GM12891 (cell line): ENCODE measurements at regions not wholly inside any gene's neighbourhood (a gene's known extent, or its start where the extent isn't known, plus 50 kb on each side); places are given as distances from the start of the nearest gene placed in this dataset.
"Not testable (repeated sequence)": the region's sequence is repeated elsewhere in the genome, so short reads cannot be mapped to it uniquely, and the experiment has no call there.

ENCODE experiments used
- DNase-seq: peaks from one replicate; pipeline ENCODE4 v3.0.0; 2011; ENCODE audit warnings: low spot score; ENCODE audit not compliant: insufficient read length
- FAIRE-seq: peaks from 2 replicates; lab custom pipeline; 2011; peaks lifted over from hg19 to GRCh38; lab: Jason Lieb, UNC
- PAX5 ChIP-seq: IDR thresholded peaks from 2 replicates; pipeline ENCODE4 v1.6.1; 2011; ENCODE audit warnings: low read length, moderate library complexity, mild to moderate bottlenecking; ENCODE audit not compliant: insufficient read depth, severe bottlenecking
- POLR2A ChIP-seq: IDR thresholded peaks from 2 replicates; pipeline ENCODE4 v1.6.1; 2011; ENCODE audit warnings: low read depth, low read length, control low read depth
- POLR2AphosphoS5 ChIP-seq: IDR thresholded peaks from 2 replicates; pipeline ENCODE4 v1.6.1; 2011; ENCODE audit warnings: low read depth, low read length, control low read depth
- POU2F2 ChIP-seq: IDR thresholded peaks from 2 replicates; pipeline ENCODE4 v1.6.1; 2011; ENCODE audit warnings: low read depth, mild to moderate bottlenecking, control low read depth, low read length, moderate library complexity
- SPI1 ChIP-seq: IDR thresholded peaks from 2 replicates; pipeline ENCODE4 v1.6.1; 2011; ENCODE audit warnings: low read depth, low read length, control low read depth
- TAF1 ChIP-seq: IDR thresholded peaks from 2 replicates; pipeline ENCODE4 v1.6.1; 2011; ENCODE audit warnings: low read depth, low read length, control low read depth

GRCh38 chr5:96189028-96189826 lies 227.6 kb upstream of the ELL2 start:
- FAIRE-seq = no peak
- DNase-seq = no peak
- TF ChIP-seq POLR2A = no peak
- no peak for TF ChIP-seq POLR2AphosphoS5
- TF ChIP-seq TAF1 = no peak
- TF ChIP-seq SPI1 = no peak
- no peak for TF ChIP-seq POU2F2
- no peak for TF ChIP-seq PAX5

DNA sequence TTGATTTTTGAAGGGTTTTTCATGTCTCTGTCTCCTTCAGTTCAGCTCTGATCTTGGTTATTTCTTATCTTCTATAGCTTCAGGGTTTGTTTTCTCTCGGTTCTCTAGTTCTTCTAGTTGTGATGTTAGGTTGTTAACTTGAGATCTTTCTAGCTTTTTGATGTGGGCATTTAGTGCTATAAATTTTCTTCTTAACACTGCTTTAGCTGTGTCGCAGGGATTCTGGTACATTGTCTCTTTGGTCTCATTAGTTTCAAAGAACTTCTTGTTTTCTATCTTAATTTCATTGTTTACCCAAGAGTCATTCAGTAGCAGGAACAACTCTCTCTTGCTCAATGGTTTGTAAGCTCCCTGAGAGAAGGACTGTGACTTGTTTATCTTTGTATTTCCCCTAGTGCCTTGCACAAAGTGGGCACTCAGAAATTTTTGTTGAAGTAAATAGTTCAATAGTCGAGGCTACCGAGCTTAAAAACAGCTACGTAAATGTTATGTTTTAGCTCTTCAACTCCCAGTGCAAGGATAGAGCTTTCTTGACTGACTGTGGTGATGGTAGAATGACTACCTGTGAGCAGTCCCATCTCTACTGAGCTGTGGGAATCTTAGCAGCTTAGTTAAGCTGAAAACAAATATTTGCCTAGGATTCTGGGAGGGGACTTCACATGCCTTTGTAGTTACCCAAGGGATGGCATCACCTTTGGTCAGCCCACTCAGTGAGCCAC lies 225.8 kb upstream of the ELL2 start:
- FAIRE-seq (no peak), DNase-seq (no peak)

DNA sequence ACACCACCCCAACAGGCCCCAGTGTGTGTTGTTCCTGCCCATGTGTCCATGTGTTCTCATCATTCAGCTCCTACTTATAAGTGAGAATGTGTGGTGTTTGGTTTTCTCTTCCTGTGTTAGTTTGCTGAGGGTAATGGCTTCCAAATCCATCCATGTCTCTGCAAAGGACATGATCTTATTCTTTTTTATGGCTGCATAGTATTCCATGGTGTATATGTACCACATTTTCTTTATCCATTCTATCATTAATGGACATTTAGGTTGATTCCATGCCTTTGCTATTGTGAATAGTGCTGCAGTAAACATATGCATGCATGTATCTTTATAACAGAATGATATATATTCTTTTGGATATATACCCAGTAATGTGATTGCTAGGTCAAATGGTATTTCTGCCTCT lies 222.9 kb upstream of the ELL2 start:
- not testable (repeated sequence) for FAIRE-seq, DNase-seq

More for the DNA sequence above, 225.8 kb upstream of the ELL2 start:
- TF ChIP-seq POU2F2 (no peak), SPI1 (no peak), TAF1 (no peak), PAX5 (no peak), POLR2AphosphoS5 (no peak), POLR2A (no peak)

GRCh38 chr5:96180684-96181435 lies 219.2 kb upstream of the ELL2 start:
- TF ChIP-seq POU2F2 (no peak), PAX5 (no peak), POLR2A (no peak), POLR2AphosphoS5 (no peak), SPI1 (no peak), TAF1 (no peak)
- DNase-seq (no peak), FAIRE-seq (peak; percentile 16)

DNA sequence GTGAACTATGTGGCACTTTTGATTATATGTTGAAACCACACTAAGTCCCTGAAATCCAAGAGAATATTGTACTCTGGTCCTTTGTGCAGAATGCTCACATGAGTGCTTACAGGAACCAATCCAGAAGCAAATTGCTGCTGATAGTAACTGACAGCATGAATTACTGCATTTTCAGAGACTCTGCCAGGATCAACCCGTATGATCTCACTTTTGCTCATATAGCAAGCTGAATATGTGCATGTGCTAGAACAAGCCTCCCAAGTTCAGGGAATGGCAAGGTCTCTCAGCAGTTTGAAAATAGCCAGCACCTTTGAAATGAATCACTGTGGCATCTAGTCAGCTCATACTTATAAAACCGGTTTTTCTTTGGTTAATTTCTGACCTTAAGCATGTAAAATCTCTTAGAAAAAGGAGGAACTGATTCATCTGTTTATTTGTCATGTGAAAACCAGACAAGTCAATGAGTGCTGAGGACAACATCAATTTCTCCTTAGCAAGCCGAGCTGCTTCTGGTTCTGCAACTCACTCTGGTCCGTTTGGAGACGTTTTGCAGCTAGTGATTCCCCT lies 215.7 kb upstream of the ELL2 start:
- no peak for DNase-seq
- TF ChIP-seq POLR2A (no peak), SPI1 (peak; percentile 90)
- FAIRE-seq = peak; percentile 28

- FAIRE-seq (no peak), DNase-seq (no peak)
- TF ChIP-seq POLR2AphosphoS5 (no peak), PAX5 (no peak), SPI1 (no peak), POU2F2 (no peak), TAF1 (no peak), POLR2A (no peak)
Observed at GRCh38 chr5:96176022-96176421, 214.4 kb upstream of the ELL2 start.

- FAIRE-seq = no peak
- DNase-seq = peak; percentile 7
- TF ChIP-seq POLR2A (no peak), PAX5 (no peak), POU2F2 (no peak)
Observed at GRCh38 chr5:96175090-96175489, 213.4 kb upstream of the ELL2 start.

DNA sequence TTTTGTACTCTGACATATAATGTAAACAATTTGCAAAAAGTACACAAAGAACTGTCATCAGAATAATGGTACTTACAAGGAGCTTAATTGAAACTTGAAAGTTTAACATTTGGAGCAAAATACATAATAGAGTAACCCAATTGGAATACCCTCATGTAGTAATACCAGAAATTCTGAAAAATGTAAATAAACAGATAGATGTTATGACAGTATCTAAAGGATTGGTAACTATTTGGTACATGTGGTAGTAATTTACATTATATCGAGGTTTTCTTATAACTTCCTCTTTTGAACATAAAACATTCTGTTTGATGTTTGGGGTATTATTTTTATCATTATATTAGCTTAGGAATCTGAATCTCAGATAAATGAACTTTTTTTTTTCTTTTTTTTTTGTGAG lies 211.7 kb upstream of the ELL2 start:
- DNase-seq (no peak), FAIRE-seq (no peak)
- no peak for TF ChIP-seq SPI1
- no peak for TF ChIP-seq TAF1
- TF ChIP-seq POU2F2 = no peak
- TF ChIP-seq POLR2AphosphoS5 = no peak
- no peak for TF ChIP-seq PAX5
- TF ChIP-seq POLR2A = no peak

DNA sequence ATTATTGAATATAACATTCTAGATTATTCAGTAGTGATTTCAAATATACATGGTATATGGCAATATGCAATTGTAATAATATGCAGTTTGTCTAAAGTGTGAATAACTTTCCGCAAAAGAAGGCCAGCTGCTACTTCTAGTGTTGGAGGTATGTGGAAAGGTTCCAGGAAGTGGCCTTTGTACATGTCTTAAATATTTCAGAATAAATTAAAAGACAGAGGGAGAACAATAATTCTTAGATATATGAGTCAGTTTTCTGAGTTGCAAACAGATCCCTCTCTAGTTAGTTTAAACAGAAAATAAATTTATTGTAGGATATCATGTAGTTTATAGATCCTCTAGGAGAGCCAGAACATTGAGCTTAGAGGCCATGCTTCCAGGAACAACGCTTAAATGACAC lies 210.8 kb upstream of the ELL2 start:
- DNase-seq (no peak), FAIRE-seq (no peak)
- TF ChIP-seq POLR2AphosphoS5 (no peak), POU2F2 (no peak), TAF1 (no peak), PAX5 (no peak), POLR2A (no peak), SPI1 (no peak)

DNA sequence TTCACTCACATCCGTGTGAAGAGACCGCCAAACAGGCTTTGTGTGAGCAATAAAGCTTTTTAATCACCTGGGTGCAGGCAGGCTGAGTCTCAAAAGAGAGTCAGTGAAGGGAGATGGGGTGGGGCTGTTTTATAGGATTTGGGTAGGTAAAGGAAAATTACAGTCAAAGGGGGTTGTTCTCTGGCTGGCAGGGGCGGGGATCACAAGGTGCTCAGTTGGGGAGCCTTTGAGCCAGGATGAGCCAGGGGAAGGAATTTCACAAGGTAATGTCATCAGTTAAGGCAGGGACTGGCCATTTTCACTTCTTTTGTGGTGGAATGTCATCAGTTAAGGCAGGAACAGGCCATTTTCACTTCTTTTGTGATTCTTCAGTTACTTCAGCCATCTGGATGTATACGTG lies 210.3 kb upstream of the ELL2 start:
- DNase-seq, FAIRE-seq: not testable (repeated sequence)

DNA sequence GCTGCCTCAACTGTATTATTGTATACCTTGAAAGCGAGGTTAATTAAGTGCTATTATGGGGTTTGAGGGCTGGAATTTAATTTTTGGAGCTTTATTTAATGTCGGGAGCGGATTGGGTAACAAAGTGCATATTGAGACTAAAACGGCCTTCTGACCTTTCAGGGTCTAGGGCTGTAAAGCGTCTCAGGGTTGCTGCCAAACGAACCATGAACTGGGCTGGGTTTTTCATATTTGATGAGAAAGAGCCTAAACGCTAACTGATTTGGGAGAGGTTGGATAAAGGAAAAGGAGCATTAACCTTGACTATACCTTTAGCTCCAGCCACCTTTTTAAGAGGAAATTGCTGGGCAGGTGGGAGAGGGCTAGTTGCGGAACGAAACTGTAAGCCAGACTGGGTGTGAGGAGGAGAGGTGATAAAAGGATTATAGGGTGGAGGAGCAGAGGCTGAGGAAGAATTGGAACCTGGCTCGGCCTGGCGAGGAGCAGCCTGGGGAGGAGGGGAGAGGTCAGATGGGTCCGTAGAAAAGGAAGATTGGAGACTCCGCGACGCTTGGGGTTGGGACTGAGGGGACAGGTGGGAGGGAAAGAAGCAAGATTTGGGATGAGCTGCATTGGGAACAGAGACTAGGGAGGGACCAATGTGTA lies 209.0 kb upstream of the ELL2 start:
- not testable (repeated sequence) for FAIRE-seq, DNase-seq

- FAIRE-seq, DNase-seq: not testable (repeated sequence)
Observed at GRCh38 chr5:96168833-96169232, 207.2 kb upstream of the ELL2 start.
